ENCODE measurements at regions not wholly inside any gene's neighbourhood (a gene's known extent, or its start where the extent isn't known, plus 50 kb on each side); places are given as distances from the start of the nearest gene placed in this dataset.

- Histone ChIP-seq H3K27me3 (ENCODE audit: control insufficient read depth, insufficient read depth, low read length) (no peaks in the 10 kb centered on the region), H3K9ac (ENCODE audit: low read depth, low read length) (no peak overlapping the region), H3K9me3 (replicated peaks; ENCODE audit: low read length) (peaks cover 3% of the 10 kb centered on the region), H3K36me3 (ENCODE audit: insufficient read depth, low read length) (no peaks in the 10 kb centered on the region), H3K4me2 (ENCODE audit: low read length) (no peak overlapping the region), H3K4me1 (ENCODE audit: control insufficient read depth, insufficient read depth, low read length) (no peaks in the 10 kb centered on the region), H3K4me3 (ENCODE audit: low read length) (no peak overlapping the region)
Observed at GRCh38 chr14:94946244-94946643, 176.3 kb upstream of the GSC start.

GRCh38 chr14:94945615-94946014 is 175.7 kb upstream of the GSC start:
- Histone ChIP-seq H3K9ac (ENCODE audit: low read depth, low read length) (no peak overlapping the region), H3K4me1 (ENCODE audit: control insufficient read depth, insufficient read depth, low read length) (no peaks in the 10 kb centered on the region), H3K27me3 (ENCODE audit: control insufficient read depth, insufficient read depth, low read length) (no peaks in the 10 kb centered on the region), H3K36me3 (ENCODE audit: insufficient read depth, low read length) (no peaks in the 10 kb centered on the region), H3K4me2 (ENCODE audit: low read length) (no peak overlapping the region), H3K4me3 (ENCODE audit: low read length) (no peak overlapping the region), H3K9me3 (replicated peaks; ENCODE audit: low read length) (peaks cover 3% of the 10 kb centered on the region)

DNA sequence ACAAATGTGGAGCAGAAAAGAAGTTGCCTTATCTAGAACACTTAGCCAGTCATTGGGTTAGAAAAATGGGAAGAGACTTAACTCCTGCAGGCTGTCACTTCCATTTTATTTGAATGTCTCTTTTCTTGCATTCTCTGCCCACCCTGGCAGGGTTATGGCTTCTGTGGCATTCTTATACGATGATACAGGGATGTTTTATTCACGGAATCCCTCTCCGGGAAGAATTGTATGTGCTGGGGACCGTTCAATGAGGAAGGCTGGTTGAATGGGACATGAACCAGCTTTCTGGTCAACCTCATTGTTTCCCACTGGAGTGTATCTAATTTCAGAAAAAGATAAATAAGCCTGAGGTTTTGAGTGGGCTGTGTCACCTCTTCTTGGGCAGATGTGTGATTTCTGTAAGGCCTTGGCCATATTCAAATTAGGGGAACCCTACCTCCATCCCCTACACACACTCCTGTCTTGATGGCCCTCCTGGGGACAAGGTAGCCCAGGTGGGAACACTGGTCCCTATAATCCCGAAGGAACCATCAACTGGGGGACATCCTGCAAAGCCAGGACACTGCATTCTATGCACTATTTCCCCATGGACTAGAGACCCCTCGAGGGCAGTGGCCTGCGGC is 174.8 kb upstream of the GSC start:
- Histone ChIP-seq H3K36me3 (ENCODE audit: insufficient read depth, low read length) (no peaks in the 10 kb centered on the region), H3K4me3 (ENCODE audit: low read length) (no peak overlapping the region), H3K4me2 (ENCODE audit: low read length) (no peak overlapping the region), H3K9ac (ENCODE audit: low read depth, low read length) (no peak overlapping the region), H3K9me3 (replicated peaks; ENCODE audit: low read length) (peaks cover 3% of the 10 kb centered on the region), H3K27me3 (ENCODE audit: control insufficient read depth, insufficient read depth, low read length) (no peaks in the 10 kb centered on the region), H3K4me1 (ENCODE audit: control insufficient read depth, insufficient read depth, low read length) (no peaks in the 10 kb centered on the region)

DNA sequence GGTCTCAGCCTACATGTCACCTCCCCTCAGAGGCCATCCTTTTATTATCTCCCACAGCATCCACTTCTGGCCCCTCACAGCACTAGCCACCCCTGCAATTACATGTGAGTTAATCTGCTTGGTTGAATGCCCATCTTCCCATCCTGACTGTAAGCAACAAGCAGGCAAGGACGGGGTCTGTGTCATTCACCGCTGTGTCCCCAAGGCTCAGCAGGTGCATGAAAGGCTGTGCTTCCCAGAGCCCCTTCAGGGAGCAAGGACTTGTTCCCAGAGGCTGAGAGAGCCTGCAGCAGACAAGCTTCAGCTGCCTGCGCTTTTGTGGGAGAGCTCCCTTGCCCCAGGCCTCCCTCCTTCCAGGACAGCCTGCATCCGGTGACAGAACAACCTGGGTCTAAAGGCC is 172.7 kb upstream of the GSC start:
- Histone ChIP-seq H3K9ac (ENCODE audit: low read depth, low read length) (no peak overlapping the region), H3K9me3 (replicated peaks; ENCODE audit: low read length) (peaks cover 3% of the 10 kb centered on the region), H3K36me3 (ENCODE audit: insufficient read depth, low read length) (no peaks in the 10 kb centered on the region), H3K4me3 (ENCODE audit: low read length) (no peak overlapping the region), H3K27me3 (ENCODE audit: control insufficient read depth, insufficient read depth, low read length) (peaks cover under 1% of the 10 kb centered on the region), H3K4me2 (ENCODE audit: low read length) (no peak overlapping the region), H3K4me1 (ENCODE audit: control insufficient read depth, insufficient read depth, low read length) (no peaks in the 10 kb centered on the region)

- no peaks in the 10 kb centered on the region for H3K4me1 ChIP-seq (ENCODE audit: control insufficient read depth, insufficient read depth, low read length)
Observed at GRCh38 chr14:94941311-94941710, 171.4 kb upstream of the GSC start.

GRCh38 chr14:94940263-94940993 is 170.5 kb upstream of the GSC start:
- Histone ChIP-seq H3K36me3 (ENCODE audit: insufficient read depth, low read length) (no peaks in the 10 kb centered on the region), H3K4me1 (ENCODE audit: control insufficient read depth, insufficient read depth, low read length) (no peaks in the 10 kb centered on the region), H3K9ac (ENCODE audit: low read depth, low read length) (no peak overlapping the region), H3K9me3 (replicated peaks; ENCODE audit: low read length) (peaks cover 3% of the 10 kb centered on the region), H3K4me3 (ENCODE audit: low read length) (no peak overlapping the region), H3K27me3 (ENCODE audit: control insufficient read depth, insufficient read depth, low read length) (peaks cover 15% of the 10 kb centered on the region), H3K4me2 (ENCODE audit: low read length) (no peak overlapping the region)

More at GRCh38 chr14:94941311-94941710, 171.4 kb upstream of the GSC start:
- Histone ChIP-seq H3K9ac (ENCODE audit: low read depth, low read length) (no peak overlapping the region), H3K36me3 (ENCODE audit: insufficient read depth, low read length) (no peaks in the 10 kb centered on the region), H3K27me3 (ENCODE audit: control insufficient read depth, insufficient read depth, low read length) (peaks cover 10% of the 10 kb centered on the region), H3K4me2 (ENCODE audit: low read length) (no peak overlapping the region), H3K4me3 (ENCODE audit: low read length) (no peak overlapping the region), H3K9me3 (replicated peaks; ENCODE audit: low read length) (peaks cover 3% of the 10 kb centered on the region)

DNA sequence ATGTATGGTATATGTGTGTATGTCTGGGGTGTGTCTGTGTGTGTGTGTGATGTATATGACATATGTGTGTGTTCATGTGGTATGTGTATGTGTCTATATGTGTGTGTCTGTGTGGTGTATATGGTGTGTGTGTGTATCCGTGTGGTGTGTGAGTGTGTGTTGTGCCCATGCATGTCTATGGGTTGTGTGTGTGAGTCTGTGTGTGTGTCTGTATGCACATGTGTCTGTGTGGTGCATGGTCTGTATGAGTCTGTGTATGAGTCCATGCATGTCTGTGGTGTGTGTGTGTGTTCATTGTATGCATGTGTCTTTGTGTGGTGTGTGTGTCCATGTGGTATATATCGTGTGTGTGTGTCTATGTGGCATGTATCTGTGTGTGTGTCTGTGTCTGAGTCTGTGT is 168.1 kb upstream of the GSC start:
- no peaks in the 10 kb centered on the region for H3K4me1 ChIP-seq (ENCODE audit: control insufficient read depth, insufficient read depth, low read length)
- no peaks in the 10 kb centered on the region for H3K36me3 ChIP-seq (ENCODE audit: insufficient read depth, low read length)
- H3K9ac ChIP-seq (ENCODE audit: low read depth, low read length), result no peak overlapping the region
- no peak overlapping the region for H3K4me2 ChIP-seq (ENCODE audit: low read length)
- peaks cover 21% of the 10 kb centered on the region for H3K27me3 ChIP-seq (ENCODE audit: control insufficient read depth, insufficient read depth, low read length)
- H3K9me3 ChIP-seq (replicated peaks; ENCODE audit: low read length), result peaks cover 3% of the 10 kb centered on the region
- H3K4me3 ChIP-seq (ENCODE audit: low read length), result no peak overlapping the region

DNA sequence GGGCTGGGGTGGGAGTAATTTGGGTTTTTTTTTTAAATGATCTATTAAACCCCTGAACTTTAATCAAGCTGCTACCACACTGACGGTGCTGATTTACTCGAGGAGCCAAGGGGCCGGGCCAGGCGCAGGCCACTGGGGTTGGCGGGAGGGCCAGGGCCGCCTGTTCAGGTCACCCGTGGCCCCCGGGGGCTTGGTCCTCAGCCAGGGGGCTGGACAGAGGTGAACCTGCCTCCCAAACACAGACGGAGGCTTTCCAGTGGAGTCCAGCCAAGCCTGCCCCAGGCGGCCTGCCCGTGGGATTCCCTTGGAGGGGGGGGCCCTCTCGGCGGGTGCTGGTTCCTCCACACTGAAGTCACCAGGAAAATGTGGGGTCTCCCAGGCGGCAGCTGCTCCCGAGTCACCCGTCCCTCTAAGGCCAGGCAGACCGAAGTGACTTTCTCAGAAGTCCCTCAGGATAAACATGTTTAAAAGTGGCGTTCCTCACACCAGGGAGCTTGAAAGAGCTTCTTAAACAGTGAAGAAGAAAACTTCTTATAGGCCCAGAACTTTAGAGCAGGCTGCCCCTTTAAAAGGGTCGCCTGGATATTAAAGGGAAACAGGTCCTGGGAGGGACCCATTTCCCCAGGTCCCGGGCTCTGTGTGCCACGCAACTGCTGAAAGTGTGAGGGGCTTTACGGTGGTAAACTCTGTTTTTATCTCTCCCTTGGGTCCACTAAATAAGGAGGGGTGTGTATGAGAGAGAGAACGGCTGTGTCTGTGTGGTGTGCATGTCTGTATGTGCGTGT is 167.2 kb upstream of the GSC start:
- H3K27me3 ChIP-seq (ENCODE audit: control insufficient read depth, insufficient read depth, low read length), result peaks cover 21% of the 10 kb centered on the region
- H3K9ac ChIP-seq (ENCODE audit: low read depth, low read length), result no peak overlapping the region
- H3K36me3 ChIP-seq (ENCODE audit: insufficient read depth, low read length), result no peaks in the 10 kb centered on the region
- H3K4me1 ChIP-seq (ENCODE audit: control insufficient read depth, insufficient read depth, low read length), result no peaks in the 10 kb centered on the region
- no peaks in the 10 kb centered on the region for H3K9me3 ChIP-seq (replicated peaks; ENCODE audit: low read length)
- peak overlapping the region; percentile 28 for H3K4me2 ChIP-seq (ENCODE audit: low read length)
- no peak overlapping the region for H3K4me3 ChIP-seq (ENCODE audit: low read length)

GRCh38 chr14:94936401-94936892 is 166.5 kb upstream of the GSC start:
- Histone ChIP-seq H3K9me3 (replicated peaks; ENCODE audit: low read length) (no peaks in the 10 kb centered on the region), H3K4me3 (ENCODE audit: low read length) (no peak overlapping the region), H3K4me2 (ENCODE audit: low read length) (peak overlapping the region; percentile 28), H3K36me3 (ENCODE audit: insufficient read depth, low read length) (no peaks in the 10 kb centered on the region), H3K4me1 (ENCODE audit: control insufficient read depth, insufficient read depth, low read length) (no peaks in the 10 kb centered on the region), H3K27me3 (ENCODE audit: control insufficient read depth, insufficient read depth, low read length) (peaks cover 21% of the 10 kb centered on the region), H3K9ac (ENCODE audit: low read depth, low read length) (no peak overlapping the region)

- H3K4me3 ChIP-seq (ENCODE audit: low read length), result no peak overlapping the region
- peaks cover 21% of the 10 kb centered on the region for H3K27me3 ChIP-seq (ENCODE audit: control insufficient read depth, insufficient read depth, low read length)
- no peak overlapping the region for H3K4me2 ChIP-seq (ENCODE audit: low read length)
- no peaks in the 10 kb centered on the region for H3K9me3 ChIP-seq (replicated peaks; ENCODE audit: low read length)
- H3K4me1 ChIP-seq (ENCODE audit: control insufficient read depth, insufficient read depth, low read length), result no peaks in the 10 kb centered on the region
- H3K36me3 ChIP-seq (ENCODE audit: insufficient read depth, low read length), result no peaks in the 10 kb centered on the region
- no peak overlapping the region for H3K9ac ChIP-seq (ENCODE audit: low read depth, low read length)
Observed at GRCh38 chr14:94935706-94936300, 165.9 kb upstream of the GSC start.

- Histone ChIP-seq H3K27me3 (ENCODE audit: control insufficient read depth, insufficient read depth, low read length) (peaks cover 21% of the 10 kb centered on the region), H3K4me3 (ENCODE audit: low read length) (no peak overlapping the region), H3K36me3 (ENCODE audit: insufficient read depth, low read length) (no peaks in the 10 kb centered on the region), H3K4me1 (ENCODE audit: control insufficient read depth, insufficient read depth, low read length) (no peaks in the 10 kb centered on the region), H3K4me2 (ENCODE audit: low read length) (no peak overlapping the region), H3K9ac (ENCODE audit: low read depth, low read length) (no peak overlapping the region), H3K9me3 (replicated peaks; ENCODE audit: low read length) (no peaks in the 10 kb centered on the region)
Observed at GRCh38 chr14:94934276-94934810, 164.4 kb upstream of the GSC start.
